ENCODE measurements at regions not wholly inside any gene's neighbourhood (a gene's known extent, or its start where the extent isn't known, plus 50 kb on each side); places are given as distances from the start of the nearest gene placed in this dataset.

- no peak for DNase-seq (ENCODE audit: extremely low spot score)
- TF ChIP-seq FOXK2 (IDR thresholded peaks at IDR 0.05) (no peak), HDGF (IDR thresholded peaks at IDR 0.05; ENCODE audit: borderline replicate concordance) (no peak), FOXM1 (IDR thresholded peaks at IDR 0.05; ENCODE audit: borderline replicate concordance) (no peak), ARNT (IDR thresholded peaks at IDR 0.05) (no peak), BHLHE40 (IDR thresholded peaks at IDR 0.05; ENCODE audit: borderline replicate concordance) (no peak), FOXA1 (IDR thresholded peaks at IDR 0.05) (no peak), TARDBP (IDR thresholded peaks at IDR 0.05) (no peak), ZNF384 (IDR thresholded peaks at IDR 0.05) (no peak), L3MBTL2 (conservative IDR thresholded peaks at IDR 0.05) (no peak), SUZ12 (IDR thresholded peaks at IDR 0.05) (no peak), SP1 (IDR thresholded peaks at IDR 0.05) (no peak), LEF1 (IDR thresholded peaks at IDR 0.05; ENCODE audit: borderline replicate concordance) (no peak), PKNOX1 (IDR thresholded peaks at IDR 0.05) (no peak), NFRKB (IDR thresholded peaks at IDR 0.05) (no peak), CTBP1 (IDR thresholded peaks at IDR 0.05; ENCODE audit: borderline replicate concordance) (no peak), ELF4 (IDR thresholded peaks at IDR 0.05) (no peak)
- CTCF ChIA-PET = no interaction called here
- POLR2A ChIA-PET = no interaction called here
Observed at GRCh38 chr18:75937306-75937705, 509.8 kb upstream of the SMIM21 start.

- no peak for DNase-seq (ENCODE audit: extremely low spot score)
- ChIA-PET CTCF (no interaction called here), POLR2A (no interaction called here)
- TF ChIP-seq TARDBP (IDR thresholded peaks at IDR 0.05) (no peak), FOXK2 (IDR thresholded peaks at IDR 0.05) (no peak), HDGF (IDR thresholded peaks at IDR 0.05; ENCODE audit: borderline replicate concordance) (no peak), FOXA1 (IDR thresholded peaks at IDR 0.05) (no peak), L3MBTL2 (conservative IDR thresholded peaks at IDR 0.05) (no peak), ARNT (IDR thresholded peaks at IDR 0.05) (no peak), ZNF384 (IDR thresholded peaks at IDR 0.05) (no peak), CTBP1 (IDR thresholded peaks at IDR 0.05; ENCODE audit: borderline replicate concordance) (no peak), NFRKB (IDR thresholded peaks at IDR 0.05) (no peak), FOXM1 (IDR thresholded peaks at IDR 0.05; ENCODE audit: borderline replicate concordance) (no peak), PKNOX1 (IDR thresholded peaks at IDR 0.05) (no peak), SUZ12 (IDR thresholded peaks at IDR 0.05) (no peak), ELF4 (IDR thresholded peaks at IDR 0.05) (no peak), BHLHE40 (IDR thresholded peaks at IDR 0.05; ENCODE audit: borderline replicate concordance) (no peak)
Observed at GRCh38 chr18:75936862-75937261, 509.4 kb upstream of the SMIM21 start.

- CTCF ChIA-PET = no interaction called here
- POLR2A ChIA-PET = no interaction called here
Observed at GRCh38 chr18:75931079-75931478, 503.6 kb upstream of the SMIM21 start.

GRCh38 chr18:75928706-75929105, 501.2 kb upstream of the SMIM21 start:
- DNase-seq (ENCODE audit: extremely low spot score) = no peak
- no peak for TF ChIP-seq NFRKB (IDR thresholded peaks at IDR 0.05)
- no peak for TF ChIP-seq FOXA1 (IDR thresholded peaks at IDR 0.05)
- no peak for TF ChIP-seq SP1 (IDR thresholded peaks at IDR 0.05)
- no peak for TF ChIP-seq BHLHE40 (IDR thresholded peaks at IDR 0.05; ENCODE audit: borderline replicate concordance)
- TF ChIP-seq ZNF384 (IDR thresholded peaks at IDR 0.05) = no peak
- TF ChIP-seq L3MBTL2 (conservative IDR thresholded peaks at IDR 0.05) = no peak
- no peak for TF ChIP-seq FOXK2 (IDR thresholded peaks at IDR 0.05)
- TF ChIP-seq TARDBP (IDR thresholded peaks at IDR 0.05) = no peak
- TF ChIP-seq ELF4 (IDR thresholded peaks at IDR 0.05) = no peak
- no peak for TF ChIP-seq FOXM1 (IDR thresholded peaks at IDR 0.05; ENCODE audit: borderline replicate concordance)
- no peak for TF ChIP-seq LEF1 (IDR thresholded peaks at IDR 0.05; ENCODE audit: borderline replicate concordance)
- no peak for TF ChIP-seq PKNOX1 (IDR thresholded peaks at IDR 0.05)
- TF ChIP-seq CTBP1 (IDR thresholded peaks at IDR 0.05; ENCODE audit: borderline replicate concordance) = no peak
- ChIA-PET CTCF (no interaction called here), POLR2A (no interaction called here)

More at GRCh38 chr18:75931079-75931478, 503.6 kb upstream of the SMIM21 start:
- TF ChIP-seq SUZ12 (IDR thresholded peaks at IDR 0.05) = no peak
- TF ChIP-seq LEF1 (IDR thresholded peaks at IDR 0.05; ENCODE audit: borderline replicate concordance) = no peak
- no peak for TF ChIP-seq HDGF (IDR thresholded peaks at IDR 0.05; ENCODE audit: borderline replicate concordance)
- TF ChIP-seq NFRKB (IDR thresholded peaks at IDR 0.05) = no peak
- no peak for TF ChIP-seq SP1 (IDR thresholded peaks at IDR 0.05)
- no peak for TF ChIP-seq BHLHE40 (IDR thresholded peaks at IDR 0.05; ENCODE audit: borderline replicate concordance)
- no peak for TF ChIP-seq PKNOX1 (IDR thresholded peaks at IDR 0.05)
- TF ChIP-seq L3MBTL2 (conservative IDR thresholded peaks at IDR 0.05) = no peak
- no peak for TF ChIP-seq ARNT (IDR thresholded peaks at IDR 0.05)
- TF ChIP-seq CTBP1 (IDR thresholded peaks at IDR 0.05; ENCODE audit: borderline replicate concordance) = no peak
- TF ChIP-seq TARDBP (IDR thresholded peaks at IDR 0.05) = no peak
- no peak for TF ChIP-seq FOXM1 (IDR thresholded peaks at IDR 0.05; ENCODE audit: borderline replicate concordance)
- TF ChIP-seq ZNF384 (IDR thresholded peaks at IDR 0.05) = no peak
- no peak for TF ChIP-seq ELF4 (IDR thresholded peaks at IDR 0.05)
- TF ChIP-seq FOXA1 (IDR thresholded peaks at IDR 0.05) = no peak
- TF ChIP-seq FOXK2 (IDR thresholded peaks at IDR 0.05) = no peak
- DNase-seq (ENCODE audit: extremely low spot score) = no peak

GRCh38 chr18:75927791-75928190, 500.3 kb upstream of the SMIM21 start:
- DNase-seq (ENCODE audit: extremely low spot score) = no peak
- POLR2A ChIA-PET = no interaction called here

GRCh38 chr18:75926811-75927210, 499.3 kb upstream of the SMIM21 start:
- no peak for DNase-seq (ENCODE audit: extremely low spot score)
- ChIA-PET POLR2A (no interaction called here), CTCF (no interaction called here)
- TF ChIP-seq HDGF (IDR thresholded peaks at IDR 0.05; ENCODE audit: borderline replicate concordance) = no peak
- TF ChIP-seq ARNT (IDR thresholded peaks at IDR 0.05) = no peak
- TF ChIP-seq SUZ12 (IDR thresholded peaks at IDR 0.05) = no peak
- no peak for TF ChIP-seq SP1 (IDR thresholded peaks at IDR 0.05)
- TF ChIP-seq CTBP1 (IDR thresholded peaks at IDR 0.05; ENCODE audit: borderline replicate concordance) = no peak
- no peak for TF ChIP-seq ELF4 (IDR thresholded peaks at IDR 0.05)
- TF ChIP-seq BHLHE40 (IDR thresholded peaks at IDR 0.05; ENCODE audit: borderline replicate concordance) = no peak
- TF ChIP-seq FOXK2 (IDR thresholded peaks at IDR 0.05) = no peak
- no peak for TF ChIP-seq L3MBTL2 (conservative IDR thresholded peaks at IDR 0.05)
- no peak for TF ChIP-seq PKNOX1 (IDR thresholded peaks at IDR 0.05)
- no peak for TF ChIP-seq LEF1 (IDR thresholded peaks at IDR 0.05; ENCODE audit: borderline replicate concordance)
- TF ChIP-seq TARDBP (IDR thresholded peaks at IDR 0.05) = no peak
- TF ChIP-seq FOXM1 (IDR thresholded peaks at IDR 0.05; ENCODE audit: borderline replicate concordance) = no peak
- no peak for TF ChIP-seq NFRKB (IDR thresholded peaks at IDR 0.05)
- TF ChIP-seq ZNF384 (IDR thresholded peaks at IDR 0.05) = no peak

More at GRCh38 chr18:75927791-75928190, 500.3 kb upstream of the SMIM21 start:
- TF ChIP-seq TARDBP (IDR thresholded peaks at IDR 0.05) (no peak), L3MBTL2 (conservative IDR thresholded peaks at IDR 0.05) (no peak), ZNF384 (IDR thresholded peaks at IDR 0.05) (no peak), NFRKB (IDR thresholded peaks at IDR 0.05) (no peak)
- CTCF ChIA-PET = no interaction called here
